ENCODE measurements at regions not wholly inside any gene's neighbourhood (a gene's known extent, or its start where the extent isn't known, plus 50 kb on each side); places are given as distances from the start of the nearest gene placed in this dataset.

DNA sequence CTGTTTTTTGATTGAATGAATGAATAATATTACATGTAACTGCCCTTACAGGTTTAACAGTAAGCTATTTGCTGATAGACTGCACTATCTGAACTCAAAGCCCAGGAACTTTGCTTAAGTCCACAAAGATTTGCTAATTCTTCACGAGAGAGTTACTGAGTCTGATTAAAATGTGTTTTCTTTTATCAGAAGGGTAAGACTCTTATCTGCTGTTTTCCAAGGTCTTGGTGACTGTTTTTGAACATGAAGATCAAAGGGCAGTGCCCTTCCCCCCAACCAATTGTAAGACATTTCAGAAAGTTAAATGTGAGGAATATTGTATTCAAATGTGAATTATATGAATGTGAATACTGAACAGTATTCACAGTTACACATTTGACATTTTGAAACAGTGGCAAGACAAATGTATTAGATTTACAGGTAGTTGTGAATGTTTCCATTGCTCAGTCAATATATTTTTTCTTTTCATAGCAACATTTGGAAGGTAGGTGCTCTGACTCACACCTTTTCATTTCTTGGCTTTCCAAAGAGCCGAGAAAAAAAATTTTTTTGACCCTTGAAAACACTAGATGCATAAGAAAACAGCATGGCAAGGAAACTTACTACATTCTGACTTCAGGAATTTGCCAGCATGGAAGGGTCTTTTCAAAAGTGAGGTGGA is 62.7 kb downstream of the DKK1 start:
- Histone ChIP-seq H3K9me3 (ENCODE audit: control insufficient read depth in 1 of 2, insufficient read depth in 1 of 2, low read depth in 1 of 2, low read length in 2 of 2) (no peaks in the 10 kb centered on the region), H3K27ac (ENCODE audit: low read depth, low read length) (peak overlapping the region; percentile 22; the same call in 1 of the 2 replicates), H3K4me1 (ENCODE audit: control insufficient read depth in 1 of 2, insufficient read depth in 2 of 2, low read length in 2 of 2) (peaks cover 0 to 10% of the 10 kb centered on the region in 2 experiments; a peak in 1 of 4 replicates), H3K9me2 (ENCODE audit: insufficient read depth) (no peaks in the 10 kb centered on the region), H2AFZ (ENCODE audit: low read depth, low read length, poor library complexity, severe bottlenecking) (peak overlapping the region; percentile 83), H3K4me3 (replicated peaks in 1 of 2; ENCODE audit: low read depth in 1 of 2, low read length in 2 of 2) (no peak overlapping the region), H3K27me3 (ENCODE audit: insufficient read depth, low read length) (no peaks in the 10 kb centered on the region), H3K79me2 (ENCODE audit: insufficient read depth, low read length) (no peaks in the 10 kb centered on the region), H3K36me3 (ENCODE audit: control insufficient read depth in 1 of 2, insufficient read depth in 2 of 2, low read length in 2 of 2) (no peaks in the 10 kb centered on the region), H3K9ac (ENCODE audit: low read length) (no peak overlapping the region), H4K20me1 (ENCODE audit: insufficient read depth) (no peaks in the 10 kb centered on the region), H3K4me2 (ENCODE audit: low read length) (no peak overlapping the region)
- TF ChIP-seq TCF7L2 (IDR thresholded peaks at IDR 0.05; ENCODE audit: borderline replicate concordance, extremely low read depth, insufficient read depth, insufficient read length) (peak; percentile 99), CBX3 (IDR thresholded peaks at IDR 0.05; ENCODE audit: low read depth) (no peak)
- ATAC-seq: no peak
- no TSS peak for BruUV-seq (replicated peaks)
- intact Hi-C loops (cut with micrococcal nuclease): no loop called here
- no peak for DNase-seq (ENCODE audit: low read depth, low spot score)
- RAD21 ChIA-PET (ENCODE audit: low non-redundant PET in 1 of 2, low total read pairs in 2 of 2, uncharacterized antibody in 2 of 2, unreplicated experiment in 2 of 2): no interaction called here
- POLR2A ChIA-PET: no interaction called here
- CTCF ChIA-PET: no interaction called here

DNA sequence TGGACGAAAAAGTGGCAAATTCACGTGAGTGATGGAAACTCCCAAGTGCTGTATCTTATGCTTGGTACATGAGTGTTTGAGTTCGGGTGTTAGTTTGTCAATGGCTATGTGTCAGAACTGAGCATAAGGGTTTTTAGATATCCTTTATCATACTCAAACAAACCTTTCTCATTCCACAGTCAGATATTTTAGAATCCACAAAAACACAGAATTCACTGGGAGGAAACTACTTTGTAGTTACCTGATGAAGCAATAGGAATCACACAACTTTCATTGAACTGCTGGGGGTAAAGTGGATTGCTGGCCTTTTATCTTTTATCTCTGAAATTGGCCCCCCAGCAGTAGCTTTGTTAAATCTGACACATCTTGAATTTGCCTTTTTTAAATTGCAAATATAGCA is 64.0 kb downstream of the DKK1 start:
- BruUV-seq (replicated peaks): no TSS peak
- no peaks in the 10 kb centered on the region for H3K9me2 ChIP-seq (ENCODE audit: insufficient read depth)
- no peak overlapping the region for H3K4me3 ChIP-seq (replicated peaks in 1 of 2; ENCODE audit: low read depth in 1 of 2, low read length in 2 of 2)
- H3K9ac ChIP-seq (ENCODE audit: low read length): no peak overlapping the region
- CTCF ChIA-PET: no interaction called here
- no peaks in the 10 kb centered on the region for H3K36me3 ChIP-seq (ENCODE audit: control insufficient read depth in 1 of 2, insufficient read depth in 2 of 2, low read length in 2 of 2)
- H3K27me3 ChIP-seq (ENCODE audit: insufficient read depth, low read length): no peaks in the 10 kb centered on the region
- no peaks in the 10 kb centered on the region for H4K20me1 ChIP-seq (ENCODE audit: insufficient read depth)
- no peak overlapping the region for H3K4me2 ChIP-seq (ENCODE audit: low read length)
- no peak for ATAC-seq
- H2AFZ ChIP-seq (ENCODE audit: low read depth, low read length, poor library complexity, severe bottlenecking): peak overlapping the region; percentile 3
- H3K79me2 ChIP-seq (ENCODE audit: insufficient read depth, low read length): no peaks in the 10 kb centered on the region
- TF ChIP-seq, protein P1, sequence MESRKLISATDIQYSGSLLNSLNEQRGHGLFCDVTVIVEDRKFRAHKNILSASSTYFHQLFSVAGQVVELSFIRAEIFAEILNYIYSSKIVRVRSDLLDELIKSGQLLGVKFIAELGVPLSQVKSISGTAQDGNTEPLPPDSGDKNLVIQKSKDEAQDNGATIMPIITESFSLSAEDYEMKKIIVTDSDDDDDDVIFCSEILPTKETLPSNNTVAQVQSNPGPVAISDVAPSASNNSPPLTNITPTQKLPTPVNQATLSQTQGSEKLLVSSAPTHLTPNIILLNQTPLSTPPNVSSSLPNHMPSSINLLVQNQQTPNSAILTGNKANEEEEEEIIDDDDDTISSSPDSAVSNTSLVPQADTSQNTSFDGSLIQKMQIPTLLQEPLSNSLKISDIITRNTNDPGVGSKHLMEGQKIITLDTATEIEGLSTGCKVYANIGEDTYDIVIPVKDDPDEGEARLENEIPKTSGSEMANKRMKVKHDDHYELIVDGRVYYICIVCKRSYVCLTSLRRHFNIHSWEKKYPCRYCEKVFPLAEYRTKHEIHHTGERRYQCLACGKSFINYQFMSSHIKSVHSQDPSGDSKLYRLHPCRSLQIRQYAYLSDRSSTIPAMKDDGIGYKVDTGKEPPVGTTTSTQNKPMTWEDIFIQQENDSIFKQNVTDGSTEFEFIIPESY (IDR thresholded peaks at IDR 0.05; ENCODE audit: extremely low read depth, insufficient replicate concordance, low read length): no peak
- TF ChIP-seq TCF7L2 (IDR thresholded peaks at IDR 0.05; ENCODE audit: borderline replicate concordance, extremely low read depth, insufficient read depth, insufficient read length): peak; percentile 93
- no peak for TF ChIP-seq CEBPB (IDR thresholded peaks at IDR 0.05; ENCODE audit: low read depth)
- POLR2A ChIA-PET: no interaction called here
- DNase-seq (ENCODE audit: low read depth, low spot score): no peak
- peaks cover 0 to 10% of the 10 kb centered on the region in 2 experiments; a peak in 1 of 4 replicates for H3K4me1 ChIP-seq (ENCODE audit: control insufficient read depth in 1 of 2, insufficient read depth in 2 of 2, low read length in 2 of 2)
- H3K27ac ChIP-seq (ENCODE audit: low read depth, low read length): no peak overlapping the region
- RAD21 ChIA-PET (ENCODE audit: low non-redundant PET in 1 of 2, low total read pairs in 2 of 2, uncharacterized antibody in 2 of 2, unreplicated experiment in 2 of 2): no interaction called here
- intact Hi-C loops (cut with micrococcal nuclease): no loop called here
- H3K9me3 ChIP-seq (ENCODE audit: control insufficient read depth in 1 of 2, insufficient read depth in 1 of 2, low read depth in 1 of 2, low read length in 2 of 2): no peaks in the 10 kb centered on the region

All from HCT116 (cell line).